Type B pancreatic cell (in vitro differentiated cells): ENCODE measurements at regions not wholly inside any gene's neighbourhood (a gene's known extent, or its start where the extent isn't known, plus 50 kb on each side); places are given as distances from the start of the nearest gene placed in this dataset.

Experiments
- DNase-seq: peaks from one replicate; pipeline ENCODE4 v3.0.0; 2021; ENCODE audit warnings: mixed read lengths; ENCODE audit not compliant: unreplicated experiment; ENCODE audit errors: extremely low spot score
- H3K27ac Mint-ChIP-seq: 2 replicates; pipeline ENCODE4 v1.8.0; 2021; ENCODE audit warnings: mild to moderate bottlenecking, mixed read lengths
- H3K27me3 Mint-ChIP-seq: 2 replicates; pipeline ENCODE4 v1.8.0; 2021; ENCODE audit warnings: mixed read lengths
- H3K36me3 Mint-ChIP-seq: 2 replicates; pipeline ENCODE4 v1.8.0; 2021; ENCODE audit warnings: mixed read lengths
- H3K4me1 Mint-ChIP-seq: one replicate; pipeline ENCODE4 v1.8.0; 2021; ENCODE audit warnings: mixed read lengths; ENCODE audit not compliant: unreplicated experiment
- H3K4me3 Mint-ChIP-seq: 2 replicates; pipeline ENCODE4 v1.8.0; 2021; ENCODE audit warnings: mild to moderate bottlenecking, mixed read lengths
- H3K9me3 Mint-ChIP-seq: 2 replicates; pipeline ENCODE4 v1.8.0; 2021; ENCODE audit warnings: mixed read lengths
- CTCF ChIP-seq: fragments of 200-600 bp; sonication (generic); conservative IDR thresholded peaks from 2 replicates; pipeline ENCODE4 v1.5.0; 2021; ENCODE audit warnings: antibody characterized with exemption, mild to moderate bottlenecking

GRCh38 chrX:7219153-7219705 is 71.3 kb upstream of the PUDP start:
- no peak for TF ChIP-seq CTCF
- peak overlapping the region; percentile 82 for H3K4me3 Mint-ChIP-seq
- peaks cover 6% of the 10 kb centered on the region for H3K4me1 Mint-ChIP-seq
- no peaks in the 10 kb centered on the region for H3K27me3 Mint-ChIP-seq
- DNase-seq = no peak
- peak overlapping the region; percentile 72 for H3K27ac Mint-ChIP-seq
- peaks cover 16% of the 10 kb centered on the region for H3K36me3 Mint-ChIP-seq
- peaks cover 8% of the 10 kb centered on the region for H3K9me3 Mint-ChIP-seq

GRCh38 chrX:7218321-7219152 is 70.6 kb upstream of the PUDP start:
- H3K4me3 Mint-ChIP-seq = peak overlapping the region; percentile 11
- H3K27me3 Mint-ChIP-seq = no peaks in the 10 kb centered on the region
- H3K36me3 Mint-ChIP-seq = peaks cover 16% of the 10 kb centered on the region
- peaks cover 8% of the 10 kb centered on the region for H3K9me3 Mint-ChIP-seq
- DNase-seq = no peak
- no peak for TF ChIP-seq CTCF
- peaks cover 6% of the 10 kb centered on the region for H3K4me1 Mint-ChIP-seq
- peak overlapping the region; percentile 72 for H3K27ac Mint-ChIP-seq

GRCh38 chrX:7216981-7217587 is 69.1 kb upstream of the PUDP start:
- TF ChIP-seq CTCF = no peak
- H3K9me3 Mint-ChIP-seq = peaks cover 8% of the 10 kb centered on the region
- H3K36me3 Mint-ChIP-seq = peaks cover 13% of the 10 kb centered on the region
- H3K27me3 Mint-ChIP-seq = no peaks in the 10 kb centered on the region
- DNase-seq = no peak
- H3K4me3 Mint-ChIP-seq = no peak overlapping the region
- peak overlapping the region; percentile 45 for H3K27ac Mint-ChIP-seq
- peaks cover 10% of the 10 kb centered on the region for H3K4me1 Mint-ChIP-seq

- Mint-ChIP-seq H3K27me3 (no peaks in the 10 kb centered on the region), H3K4me3 (no peak overlapping the region), H3K36me3 (peaks cover 8% of the 10 kb centered on the region), H3K4me1 (peaks cover 10% of the 10 kb centered on the region), H3K9me3 (peaks cover 2% of the 10 kb centered on the region), H3K27ac (no peak overlapping the region)
- no peak for DNase-seq
- no peak for TF ChIP-seq CTCF
These were observed 67.9 kb upstream of the PUDP start for GRCh38 chrX:7215842-7216241.

- no peak for TF ChIP-seq CTCF
- Mint-ChIP-seq H3K4me3 (no peak overlapping the region), H3K36me3 (peaks cover under 1% of the 10 kb centered on the region), H3K9me3 (no peaks in the 10 kb centered on the region), H3K4me1 (peaks cover 10% of the 10 kb centered on the region), H3K27me3 (no peaks in the 10 kb centered on the region), H3K27ac (no peak overlapping the region)
- no peak for DNase-seq
These were observed 66.3 kb upstream of the PUDP start for GRCh38 chrX:7214251-7214650.
